Naive thymus-derived CD8-positive, alpha-beta T cell (primary cell): ENCODE measurements at regions not wholly inside any gene's neighbourhood (a gene's known extent, or its start where the extent isn't known, plus 50 kb on each side); places are given as distances from the start of the nearest gene placed in this dataset.
A peak's percentile ranks its signal among the peaks of the same experiment; 100 is the strongest.

Experiments
- ATAC-seq, 2 donors: fragments of 150-1000 bp; cut with Tn5 transposase in 1 of 2; sonication (Bioruptor Pico), chemical (Tn5 transposase) in 1 of 2; 1 replicate in 1 of 2; 2 replicates in 1 of 2; pipeline ENCODE4 v1.10.0; 2021; ENCODE audit warnings: mild to moderate bottlenecking in 2 of 2, moderate library complexity in 2 of 2
- POLR2A ChIA-PET: fragments of 350-600 bp; sonication (Branson Sonifier 250); formaldehyde crosslinking; loops from one replicate; lab custom pipeline; 2021; ENCODE audit warnings: antibody characterized with exemption; lab: Charles Lee
- DNase-seq, 10 donors: peaks; one replicate each; pipeline versions ENCODE4 v3.0.0 to v3.0.0-alpha.2; 2020 to 2022
- H3K27ac Mint-ChIP-seq, 10 donors: one replicate each; pipeline ENCODE4 v1.8.0; 2020 to 2022; ENCODE audit warnings: mild to moderate bottlenecking in 10 of 10, mixed read lengths in 10 of 10, moderate library complexity in 4 of 10, inconsistent platforms in 1 of 10
- H3K27me3 Mint-ChIP-seq, 5 donors: one replicate each; pipeline ENCODE4 v1.8.0; 2021 to 2022; ENCODE audit warnings: mixed read lengths in 5 of 5
- H3K36me3 Mint-ChIP-seq, 3 donors: one replicate each; pipeline ENCODE4 v1.8.0; 2020 to 2022; ENCODE audit warnings: mixed read lengths in 3 of 3, mild to moderate bottlenecking in 2 of 3, inconsistent platforms in 1 of 3
- H3K4me1 Mint-ChIP-seq, 4 donors: one replicate each; pipeline ENCODE4 v1.8.0; 2021 to 2022; ENCODE audit warnings: mixed read lengths in 4 of 4
- H3K4me3 Mint-ChIP-seq, 10 donors: one replicate each; pipeline ENCODE4 v1.8.0; 2020 to 2022; ENCODE audit warnings: mild to moderate bottlenecking in 10 of 10, mixed read lengths in 10 of 10, moderate library complexity in 6 of 10, inconsistent platforms in 1 of 10
- H3K9me3 Mint-ChIP-seq, 9 donors: one replicate each; pipeline ENCODE4 v1.8.0; 2020 to 2022; ENCODE audit warnings: mixed read lengths in 9 of 9, mild to moderate bottlenecking in 3 of 9, inconsistent platforms in 1 of 9, moderate library complexity in 1 of 9

- POLR2A ChIA-PET = no interaction called here
- no peaks in the 10 kb centered on the region for H3K27me3 Mint-ChIP-seq
- no peak overlapping the region for H3K27ac Mint-ChIP-seq
- DNase-seq (no peak), ATAC-seq (no peak)
- H3K36me3 Mint-ChIP-seq = peaks cover 0 to 19% (median 5%) of the 10 kb centered on the region in 3 donors
- H3K9me3 Mint-ChIP-seq = peaks cover 0 to 21% (median 3%) of the 10 kb centered on the region in 9 donors
- no peak overlapping the region for H3K4me3 Mint-ChIP-seq
- H3K4me1 Mint-ChIP-seq = peaks cover 0 to 2% (median 0%) of the 10 kb centered on the region in 4 donors
These were observed 270.5 kb upstream of the STT3B start for GRCh38 chr3:31262201-31262600.

DNA sequence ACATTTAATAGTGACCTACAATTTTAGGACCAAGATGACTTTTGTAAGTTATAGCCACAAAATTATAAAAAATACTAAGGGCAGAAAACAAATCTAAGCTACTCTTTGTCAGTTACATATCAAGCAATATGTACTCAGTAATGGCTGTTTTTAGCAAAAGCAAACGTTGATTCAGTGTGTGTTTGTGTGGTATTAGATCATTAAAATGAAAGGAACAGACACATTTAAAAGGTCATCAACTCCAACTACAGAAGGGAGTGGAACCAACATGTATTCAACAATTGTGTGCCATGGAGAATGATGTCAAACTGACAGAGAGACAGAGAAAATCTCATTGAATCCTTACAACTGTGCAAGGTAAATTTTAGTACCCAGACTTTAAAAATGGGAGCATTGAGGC is 268.8 kb upstream of the STT3B start:
- H3K9me3 Mint-ChIP-seq = peaks cover 0 to 21% (median 3%) of the 10 kb centered on the region in 9 donors
- POLR2A ChIA-PET = no interaction called here
- ATAC-seq (no peak), DNase-seq (no peak)
- H3K27me3 Mint-ChIP-seq = no peaks in the 10 kb centered on the region
- H3K27ac Mint-ChIP-seq = no peak overlapping the region
- H3K36me3 Mint-ChIP-seq = peaks cover 0 to 19% (median 5%) of the 10 kb centered on the region in 3 donors
- H3K4me1 Mint-ChIP-seq = peaks cover 6 to 9% (median 6%) of the 10 kb centered on the region in 4 donors
- H3K4me3 Mint-ChIP-seq = no peak overlapping the region

DNA sequence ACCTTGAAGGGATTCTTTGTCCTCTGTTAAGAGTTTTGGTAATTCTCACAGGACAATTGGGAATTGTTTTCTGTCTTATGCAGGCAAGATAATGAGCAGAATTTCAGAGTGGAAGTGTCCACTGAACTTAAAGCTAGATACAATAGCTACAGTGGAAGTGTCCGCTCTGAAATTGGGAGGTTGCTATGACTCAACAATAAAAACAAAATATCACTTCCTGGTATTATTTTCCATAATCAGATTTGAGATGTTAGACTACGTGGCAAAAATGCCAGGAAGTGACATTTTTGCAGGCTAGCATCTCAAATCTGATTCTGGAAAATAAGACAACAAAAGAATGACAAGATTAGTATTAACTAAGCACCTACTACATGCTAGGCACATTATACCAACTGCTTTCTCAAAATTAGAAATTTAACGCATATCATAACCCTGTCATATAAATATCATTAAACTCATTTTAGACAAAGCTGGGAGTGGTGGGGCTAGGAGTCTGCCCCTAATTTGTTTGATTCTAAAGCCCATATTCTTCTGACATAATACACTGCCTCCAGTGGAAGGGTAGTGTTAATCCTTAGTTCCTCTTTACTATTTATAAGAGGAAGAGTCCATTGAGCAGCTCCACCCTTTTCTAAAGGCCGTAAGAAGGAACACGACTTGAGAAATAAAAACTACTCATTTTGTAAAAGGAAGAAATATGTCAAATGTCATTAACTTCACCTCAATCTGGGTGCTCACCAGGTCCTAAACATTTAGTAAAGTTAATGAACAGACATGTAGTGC is 266.9 kb upstream of the STT3B start:
- Mint-ChIP-seq H3K9me3 (peaks cover 0 to 3% (median under 1%) of the 10 kb centered on the region in 9 donors), H3K4me3 (no peak overlapping the region), H3K27ac (no peak overlapping the region), H3K27me3 (no peaks in the 10 kb centered on the region), H3K36me3 (peaks cover 0 to 2% (median 0%) of the 10 kb centered on the region in 3 donors), H3K4me1 (peaks cover 9 to 11% (median 10%) of the 10 kb centered on the region in 4 donors)
- DNase-seq (no peak), ATAC-seq (no peak)
- POLR2A ChIA-PET = no interaction called here

GRCh38 chr3:31268868-31269267 is 263.9 kb upstream of the STT3B start:
- peak overlapping the region in 2 of 10 donors; percentile 16 to 43 for H3K4me3 Mint-ChIP-seq
- H3K4me1 Mint-ChIP-seq = peaks cover 10 to 17% (median 11%) of the 10 kb centered on the region in 4 donors
- H3K36me3 Mint-ChIP-seq = no peaks in the 10 kb centered on the region
- peak overlapping the region in 2 of 10 donors; percentile 26 to 53 for H3K27ac Mint-ChIP-seq
- POLR2A ChIA-PET = interaction anchor here (0.7 to 1.3 kb wide), 2 partner anchors 15 to 1301 kb away, joined by 3 read pairs; no protein-coding TSS in a partner anchor
- DNase-seq (peak in 2 of 10 donors; percentile 7 to 9), ATAC-seq (peak in 1 of 2 donors; percentile 45)
- peaks cover 0 to 2% (median 0%) of the 10 kb centered on the region in 5 donors for H3K27me3 Mint-ChIP-seq
- peaks cover 0 to 2% (median 0%) of the 10 kb centered on the region in 9 donors for H3K9me3 Mint-ChIP-seq

GRCh38 chr3:31270010-31270409 is 262.7 kb upstream of the STT3B start:
- ATAC-seq (no peak), DNase-seq (no peak)
- Mint-ChIP-seq H3K27ac (peak overlapping the region in 1 of 10 donors; percentile 70), H3K36me3 (no peaks in the 10 kb centered on the region), H3K4me3 (no peak overlapping the region), H3K4me1 (peaks cover 10 to 17% (median 11%) of the 10 kb centered on the region in 4 donors), H3K9me3 (peaks cover 0 to 2% (median 0%) of the 10 kb centered on the region in 9 donors), H3K27me3 (peaks cover 0 to 2% (median 0%) of the 10 kb centered on the region in 5 donors)
- POLR2A ChIA-PET = no interaction called here

- Mint-ChIP-seq H3K27ac (peak overlapping the region in 2 of 10 donors; percentile 52 to 57), H3K36me3 (no peaks in the 10 kb centered on the region), H3K27me3 (peaks cover 0 to 2% (median 0%) of the 10 kb centered on the region in 5 donors), H3K4me1 (peaks cover 7 to 21% (median 11%) of the 10 kb centered on the region in 4 donors), H3K4me3 (no peak overlapping the region), H3K9me3 (no peaks in the 10 kb centered on the region)
- ATAC-seq = no peak
- no peak for DNase-seq
- POLR2A ChIA-PET = no interaction called here
These were observed 258.2 kb upstream of the STT3B start for GRCh38 chr3:31274326-31275024.

GRCh38 chr3:31275038-31275572 is 257.6 kb upstream of the STT3B start:
- H3K27ac Mint-ChIP-seq = no peak overlapping the region
- ATAC-seq (no peak), DNase-seq (no peak)
- H3K9me3 Mint-ChIP-seq = no peaks in the 10 kb centered on the region
- H3K27me3 Mint-ChIP-seq = peaks cover 0 to 2% (median 0%) of the 10 kb centered on the region in 5 donors
- peaks cover 7 to 21% (median 11%) of the 10 kb centered on the region in 4 donors for H3K4me1 Mint-ChIP-seq
- POLR2A ChIA-PET = no interaction called here
- H3K4me3 Mint-ChIP-seq = no peak overlapping the region
- no peaks in the 10 kb centered on the region for H3K36me3 Mint-ChIP-seq

- H3K4me1 Mint-ChIP-seq = peaks cover 7 to 21% (median 13%) of the 10 kb centered on the region in 4 donors
- no peak overlapping the region for H3K27ac Mint-ChIP-seq
- POLR2A ChIA-PET = no interaction called here
- ATAC-seq (no peak), DNase-seq (no peak)
- peaks cover 0 to 2% (median 0%) of the 10 kb centered on the region in 9 donors for H3K9me3 Mint-ChIP-seq
- H3K27me3 Mint-ChIP-seq = peaks cover 0 to 2% (median 0%) of the 10 kb centered on the region in 5 donors
- no peak overlapping the region for H3K4me3 Mint-ChIP-seq
- no peaks in the 10 kb centered on the region for H3K36me3 Mint-ChIP-seq
These were observed 257.1 kb upstream of the STT3B start for GRCh38 chr3:31275583-31275982.

GRCh38 chr3:31277582-31277981 is 255.1 kb upstream of the STT3B start:
- POLR2A ChIA-PET = interaction anchor here (1.2 kb wide), 1 partner anchor 10 kb away, joined by 3 read pairs; no protein-coding TSS in a partner anchor

GRCh38 chr3:31278532-31278931 is 254.2 kb upstream of the STT3B start:
- no peak for DNase-seq
- ATAC-seq = no peak
- peaks cover 7 to 13% (median 12%) of the 10 kb centered on the region in 4 donors for H3K4me1 Mint-ChIP-seq
- POLR2A ChIA-PET = no interaction called here
- peaks cover 0 to 3% (median 0%) of the 10 kb centered on the region in 3 donors for H3K36me3 Mint-ChIP-seq
- no peak overlapping the region for H3K4me3 Mint-ChIP-seq
- no peaks in the 10 kb centered on the region for H3K27me3 Mint-ChIP-seq
- H3K27ac Mint-ChIP-seq = no peak overlapping the region
- H3K9me3 Mint-ChIP-seq = peaks cover 0 to 3% (median 0%) of the 10 kb centered on the region in 9 donors

More at GRCh38 chr3:31277582-31277981, 255.1 kb upstream of the STT3B start:
- Mint-ChIP-seq H3K36me3 (peaks cover 0 to 3% (median 0%) of the 10 kb centered on the region in 3 donors), H3K27me3 (no peaks in the 10 kb centered on the region), H3K4me3 (no peak overlapping the region), H3K9me3 (peaks cover 0 to 3% (median 0%) of the 10 kb centered on the region in 9 donors), H3K27ac (no peak overlapping the region), H3K4me1 (peaks cover 7 to 13% (median 12%) of the 10 kb centered on the region in 4 donors)
- no peak for DNase-seq
- no peak for ATAC-seq

DNA sequence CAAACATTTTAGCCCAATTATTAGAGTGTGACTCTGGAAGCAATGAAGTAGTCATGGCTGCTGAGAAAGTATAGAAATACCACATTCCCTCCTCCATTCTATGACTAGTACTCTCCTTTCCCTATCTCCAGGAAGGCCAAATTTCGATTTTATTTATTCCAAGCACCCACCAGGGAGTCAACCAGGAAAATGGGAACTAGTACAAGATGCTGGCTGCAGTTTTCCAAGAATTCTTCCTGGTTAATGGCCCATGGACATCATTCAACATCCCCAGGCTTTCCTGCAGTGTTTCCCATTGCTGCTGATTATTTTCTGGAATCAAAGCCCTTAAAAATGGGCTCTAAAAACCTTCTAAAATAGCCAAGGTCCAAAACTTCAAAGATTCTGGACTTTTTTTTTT is 247.9 kb upstream of the STT3B start:
- Mint-ChIP-seq H3K9me3 (peaks cover 0 to 9% (median 0%) of the 10 kb centered on the region in 9 donors), H3K36me3 (peaks cover 0 to 3% (median 0%) of the 10 kb centered on the region in 3 donors), H3K27ac (no peak overlapping the region), H3K4me3 (no peak overlapping the region), H3K4me1 (peaks cover 10 to 17% (median 12%) of the 10 kb centered on the region in 4 donors), H3K27me3 (no peaks in the 10 kb centered on the region)
- POLR2A ChIA-PET = no interaction called here
- DNase-seq (no peak), ATAC-seq (no peak)

GRCh38 chr3:31285833-31286486 is 246.8 kb upstream of the STT3B start:
- peaks cover 0 to 9% (median 0%) of the 10 kb centered on the region in 9 donors for H3K9me3 Mint-ChIP-seq
- H3K4me3 Mint-ChIP-seq = no peak overlapping the region
- DNase-seq (no peak), ATAC-seq (no peak)
- H3K27ac Mint-ChIP-seq = no peak overlapping the region
- POLR2A ChIA-PET = no interaction called here
- H3K4me1 Mint-ChIP-seq = peaks cover 11 to 23% (median 14%) of the 10 kb centered on the region in 4 donors
- H3K36me3 Mint-ChIP-seq = peaks cover 0 to 3% (median 0%) of the 10 kb centered on the region in 3 donors
- H3K27me3 Mint-ChIP-seq = no peaks in the 10 kb centered on the region
